Prostate gland (tissue), 2 donors: ENCODE measurements at regions not wholly inside any gene's neighbourhood (a gene's known extent, or its start where the extent isn't known, plus 50 kb on each side); places are given as distances from the start of the nearest gene placed in this dataset.

Experiments
- CTCF ChIP-seq, 4 experiments: fragments of 200-600 bp in 2 of 4; fragments of 450-650 bp in 2 of 4; sonication (generic) in 2 of 4; IDR thresholded peaks; 1 replicate in 3 of 4; 2 replicates in 1 of 4; pipeline ENCODE4 v1.5.1; 2016 to 2019; ENCODE audit warnings: antibody characterized with exemption in 4 of 4, mild to moderate bottlenecking in 2 of 4, moderate library complexity in 2 of 4
- POLR2A ChIP-seq: fragments of 450-650 bp; IDR thresholded peaks from one replicate; pipeline ENCODE4 v1.6.1; 2016; ENCODE audit warnings: antibody characterized with exemption, mild to moderate bottlenecking
- POLR2AphosphoS5 ChIP-seq: sonication (generic); formaldehyde crosslinking; IDR thresholded peaks from one replicate; pipeline ENCODE4 v1.6.1; 2017; ENCODE audit warnings: antibody characterized with exemption

- TF ChIP-seq CTCF (IDR thresholded peaks at IDR 0.05) (no peak), POLR2A (no peak), POLR2AphosphoS5 (no peak)
Measured at GRCh38 chr6:4565301-4566250, 210.6 kb upstream of the CDYL start.
